GM19463 (cell line): ENCODE measurements at regions not wholly inside any gene's neighbourhood (a gene's known extent, or its start where the extent isn't known, plus 50 kb on each side); places are given as distances from the start of the nearest gene placed in this dataset.

Experiments used
- ATAC-seq: cut with Tn5 transposase; IDR thresholded peaks from one replicate; pipeline ENCODE4 v1.9.1; 2021; ENCODE audit warnings: mild to moderate bottlenecking, moderate library complexity; ENCODE audit not compliant: unreplicated experiment

- ATAC-seq: no peak
Observed at GRCh38 chr6:68400396-68400795, 234.7 kb upstream of the ADGRB3 start.

- ATAC-seq: no peak
Observed at GRCh38 chr6:68391953-68392352, 243.1 kb upstream of the ADGRB3 start.

GRCh38 chr6:68372991-68373390 is 262.1 kb upstream of the ADGRB3 start:
- no peak for ATAC-seq

GRCh38 chr6:68368845-68369244 is 266.2 kb upstream of the ADGRB3 start:
- no peak for ATAC-seq

- no peak for ATAC-seq
Observed at GRCh38 chr6:68364271-68364805, 270.7 kb upstream of the ADGRB3 start.

GRCh38 chr6:68343901-68344300 is 291.2 kb upstream of the ADGRB3 start:
- peak; percentile 75 for ATAC-seq

GRCh38 chr6:68342286-68342685 is 292.8 kb upstream of the ADGRB3 start:
- ATAC-seq: no peak

- no peak for ATAC-seq
Observed at GRCh38 chr6:68339488-68340131, 295.5 kb upstream of the ADGRB3 start.

GRCh38 chr6:68333442-68333841 is 301.6 kb upstream of the ADGRB3 start:
- ATAC-seq: no peak

GRCh38 chr6:68328156-68328555 is 306.9 kb upstream of the ADGRB3 start:
- ATAC-seq: no peak

- ATAC-seq: no peak
Observed at GRCh38 chr6:68326762-68327161, 308.3 kb upstream of the ADGRB3 start.

- no peak for ATAC-seq
Observed at GRCh38 chr6:68317366-68317765, 317.7 kb upstream of the ADGRB3 start.

- ATAC-seq: no peak
Observed at GRCh38 chr6:68313911-68314310, 321.2 kb upstream of the ADGRB3 start.

GRCh38 chr6:68307301-68307700 is 327.8 kb upstream of the ADGRB3 start:
- no peak for ATAC-seq

- ATAC-seq: no peak
Observed at GRCh38 chr6:68296126-68296525, 339.0 kb upstream of the ADGRB3 start.

- ATAC-seq: no peak
Observed at GRCh38 chr6:68282646-68283045, 352.4 kb upstream of the ADGRB3 start.

GRCh38 chr6:68279793-68280557 is 355.1 kb upstream of the ADGRB3 start:
- ATAC-seq: no peak

GRCh38 chr6:68273297-68273696 is 361.8 kb upstream of the ADGRB3 start:
- ATAC-seq: no peak

GRCh38 chr6:68256391-68256790 is 378.7 kb upstream of the ADGRB3 start:
- no peak for ATAC-seq

GRCh38 chr6:68252632-68253031 is 382.4 kb upstream of the ADGRB3 start:
- ATAC-seq: peak; percentile 60

GRCh38 chr6:68247782-68248181 is 387.3 kb upstream of the ADGRB3 start:
- ATAC-seq: no peak

GRCh38 chr6:68240726-68241125 is 394.4 kb upstream of the ADGRB3 start:
- ATAC-seq: no peak
